A673 (cell line): ENCODE measurements at regions not wholly inside any gene's neighbourhood (a gene's known extent, or its start where the extent isn't known, plus 50 kb on each side); places are given as distances from the start of the nearest gene placed in this dataset.

Source experiments
- CTCF ChIP-seq: fragments of 300-800, 200-600 bp; sonication (generic); conservative IDR thresholded peaks from 2 replicates; pipeline ENCODE4 v1.5.1; 2017; ENCODE audit warnings: low read depth, mild to moderate bottlenecking, antibody characterized with exemption, low read length, moderate library complexity, mixed read lengths
- EZH2 ChIP-seq: fragments of 200-600 bp; sonication (generic); IDR thresholded peaks from 2 replicates; pipeline ENCODE4 v1.6.1; 2017; ENCODE audit warnings: borderline replicate concordance, low read depth, mild to moderate bottlenecking, mixed read lengths, antibody characterized with exemption, low read length; ENCODE audit not compliant: poor library complexity, severe bottlenecking

- TF ChIP-seq CTCF = no peak
- TF ChIP-seq EZH2 = no peak
Measured at GRCh38 chr3:69553888-69554287, 168.0 kb upstream of the FRMD4B start.
